Astrocyte of the hippocampus (primary cell): ENCODE measurements at regions not wholly inside any gene's neighbourhood (a gene's known extent, or its start where the extent isn't known, plus 50 kb on each side); places are given as distances from the start of the nearest gene placed in this dataset.

Source experiments
- DNase-seq: peaks from one replicate; pipeline ENCODE4 v3.0.0; 2011; ENCODE audit warnings: low read depth, low spot score

- DNase-seq: peak; percentile 52
Measured at GRCh38 chr7:32179567-32179966, 109.4 kb upstream of the PDE1C start.

- no peak for DNase-seq
Measured at GRCh38 chr7:32178677-32179366, 108.6 kb upstream of the PDE1C start.

GRCh38 chr7:32177232-32177631 is 107.0 kb upstream of the PDE1C start:
- no peak for DNase-seq

GRCh38 chr7:32175099-32175498 is 104.9 kb upstream of the PDE1C start:
- no peak for DNase-seq

GRCh38 chr7:32171248-32171647 is 101.0 kb upstream of the PDE1C start:
- no peak for DNase-seq

- no peak for DNase-seq
Measured at GRCh38 chr7:32170838-32171237, 100.6 kb upstream of the PDE1C start.

- no peak for DNase-seq
Measured at GRCh38 chr7:32169228-32169627, 99.0 kb upstream of the PDE1C start.

GRCh38 chr7:32167815-32168214 is 97.6 kb upstream of the PDE1C start:
- DNase-seq: no peak

- DNase-seq: no peak
Measured at GRCh38 chr7:32167256-32167655, 97.0 kb upstream of the PDE1C start.

GRCh38 chr7:32164341-32164996 is 94.3 kb upstream of the PDE1C start:
- DNase-seq: peak; percentile 87

GRCh38 chr7:32163896-32164295 is 93.7 kb upstream of the PDE1C start:
- DNase-seq: peak; percentile 64

GRCh38 chr7:32163141-32163806 is 93.1 kb upstream of the PDE1C start:
- peak; percentile 97 for DNase-seq

GRCh38 chr7:32161708-32162107 is 91.5 kb upstream of the PDE1C start:
- peak; percentile 79 for DNase-seq

- DNase-seq: peak; percentile 20
Measured at GRCh38 chr7:32158751-32159745, 88.8 kb upstream of the PDE1C start.

GRCh38 chr7:32158076-32158475 is 87.9 kb upstream of the PDE1C start:
- DNase-seq: no peak

GRCh38 chr7:32155712-32156111 is 85.5 kb upstream of the PDE1C start:
- DNase-seq: no peak

GRCh38 chr7:32154797-32155196 is 84.6 kb upstream of the PDE1C start:
- DNase-seq: peak; percentile 62

- no peak for DNase-seq
Measured at GRCh38 chr7:32153006-32153405, 82.8 kb upstream of the PDE1C start.

GRCh38 chr7:32152576-32152975 is 82.4 kb upstream of the PDE1C start:
- no peak for DNase-seq

- no peak for DNase-seq
Measured at GRCh38 chr7:32150589-32150988, 80.4 kb upstream of the PDE1C start.

- DNase-seq: no peak
Measured at GRCh38 chr7:32150039-32150438, 79.8 kb upstream of the PDE1C start.
